ENCODE measurements at regions not wholly inside any gene's neighbourhood (a gene's known extent, or its start where the extent isn't known, plus 50 kb on each side); places are given as distances from the start of the nearest gene placed in this dataset.

- ATAC-seq (no peak), DNase-seq (ENCODE audit: low spot score) (no peak)
Observed at GRCh38 chr3:25377042-25377441, 51.0 kb upstream of the RARB start.
